Nephron (organoid): ENCODE measurements at regions not wholly inside any gene's neighbourhood (a gene's known extent, or its start where the extent isn't known, plus 50 kb on each side); places are given as distances from the start of the nearest gene placed in this dataset.

Experiments used
- H3K27ac Mint-ChIP-seq, 3 experiments: 2 replicates each; pipeline ENCODE4 v1.8.0; 2020; ENCODE audit warnings: mixed read lengths in 3 of 3, mild to moderate bottlenecking in 2 of 3, moderate library complexity in 1 of 3
- H3K27me3 Mint-ChIP-seq: 2 replicates; pipeline ENCODE4 v1.8.0; 2021; ENCODE audit warnings: low read depth, mild to moderate bottlenecking, moderate library complexity, mixed read lengths
- H3K36me3 Mint-ChIP-seq: 2 replicates; pipeline ENCODE4 v1.8.0; 2020; ENCODE audit warnings: low read depth, mixed read lengths
- H3K4me1 Mint-ChIP-seq: 2 replicates; pipeline ENCODE4 v1.8.0; 2020; ENCODE audit warnings: mixed read lengths
- H3K4me3 Mint-ChIP-seq, 3 experiments: 2 replicates each; pipeline ENCODE4 v1.8.0; 2020; ENCODE audit warnings: mild to moderate bottlenecking in 3 of 3, mixed read lengths in 3 of 3, moderate library complexity in 2 of 3
- H3K9me3 Mint-ChIP-seq: 2 replicates; pipeline ENCODE4 v1.8.0; 2020; ENCODE audit warnings: mixed read lengths
- CTCF ChIP-seq, 3 experiments: fragments of 200-600 bp; sonication (generic); IDR thresholded peaks; one replicate each; pipeline ENCODE4 v1.5.0; 2021; ENCODE audit warnings: antibody characterized with exemption in 3 of 3; ENCODE audit not compliant: unreplicated experiment in 3 of 3

- Mint-ChIP-seq H3K27ac (peak overlapping the region in 1 of 3 experiments; percentile 35), H3K4me1 (no peaks in the 10 kb centered on the region), H3K36me3 (no peaks in the 10 kb centered on the region), H3K27me3 (peaks cover 13% of the 10 kb centered on the region), H3K9me3 (no peaks in the 10 kb centered on the region), H3K4me3 (no peak overlapping the region)
- no peak for TF ChIP-seq CTCF (IDR thresholded peaks at IDR 0.05; ENCODE audit: unreplicated experiment in 3 of 3)
Observed at GRCh38 chr18:77617694-77618093, 368.0 kb downstream of the GALR1 start.

- H3K4me1 Mint-ChIP-seq: no peaks in the 10 kb centered on the region
- H3K36me3 Mint-ChIP-seq: no peaks in the 10 kb centered on the region
- H3K4me3 Mint-ChIP-seq: no peak overlapping the region
- TF ChIP-seq CTCF (IDR thresholded peaks at IDR 0.05; ENCODE audit: unreplicated experiment in 3 of 3): no peak
- H3K9me3 Mint-ChIP-seq: no peaks in the 10 kb centered on the region
- H3K27me3 Mint-ChIP-seq: peaks cover 13% of the 10 kb centered on the region
- no peak overlapping the region for H3K27ac Mint-ChIP-seq
Observed at GRCh38 chr18:77619525-77619924, 369.9 kb downstream of the GALR1 start.

DNA sequence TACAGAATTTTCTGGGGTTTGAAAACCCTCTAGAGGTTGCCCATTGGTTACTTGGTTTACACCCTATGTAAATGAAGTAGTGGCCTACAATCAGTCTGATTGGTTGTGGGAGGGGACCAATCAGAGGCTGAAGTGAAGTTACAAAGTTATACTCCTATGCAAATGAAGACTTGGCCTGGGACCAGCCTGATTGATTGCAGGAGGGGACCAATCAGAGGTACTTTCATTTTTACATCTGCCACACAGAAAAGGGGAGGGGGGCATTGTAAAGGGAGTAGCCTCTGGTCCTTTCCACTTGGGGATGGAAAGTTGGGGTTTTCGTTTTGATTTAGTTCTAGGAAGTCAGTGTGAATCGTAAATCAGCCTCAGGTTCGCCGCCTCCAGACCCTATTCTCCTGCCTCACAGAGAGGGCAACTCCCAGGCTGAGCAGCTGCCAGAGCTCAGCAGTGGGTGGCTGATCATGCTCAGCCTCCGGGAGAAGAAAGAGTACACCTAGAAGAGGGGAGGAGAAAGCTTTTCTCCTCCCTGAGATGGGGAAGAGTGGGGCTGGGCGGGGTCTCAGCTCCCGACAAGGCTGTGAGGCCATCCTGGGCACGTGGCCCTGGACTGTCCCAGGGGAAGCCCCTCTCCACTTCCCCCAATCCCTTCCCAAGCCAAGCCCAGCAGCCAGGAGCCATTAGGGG lies 372.5 kb downstream of the GALR1 start:
- H3K36me3 Mint-ChIP-seq: no peaks in the 10 kb centered on the region
- no peak overlapping the region for H3K27ac Mint-ChIP-seq
- H3K27me3 Mint-ChIP-seq: peaks cover 9% of the 10 kb centered on the region
- no peaks in the 10 kb centered on the region for H3K4me1 Mint-ChIP-seq
- no peak overlapping the region for H3K4me3 Mint-ChIP-seq
- no peak for TF ChIP-seq CTCF (IDR thresholded peaks at IDR 0.05; ENCODE audit: unreplicated experiment in 3 of 3)
- no peaks in the 10 kb centered on the region for H3K9me3 Mint-ChIP-seq

- H3K36me3 Mint-ChIP-seq: peaks cover 4% of the 10 kb centered on the region
- H3K4me3 Mint-ChIP-seq: no peak overlapping the region
- H3K27me3 Mint-ChIP-seq: peaks cover 10% of the 10 kb centered on the region
- no peak overlapping the region for H3K27ac Mint-ChIP-seq
- H3K4me1 Mint-ChIP-seq: peaks cover 23% of the 10 kb centered on the region
- no peak for TF ChIP-seq CTCF (IDR thresholded peaks at IDR 0.05; ENCODE audit: unreplicated experiment in 3 of 3)
- H3K9me3 Mint-ChIP-seq: peaks cover 10% of the 10 kb centered on the region
Observed at GRCh38 chr18:77632758-77633157, 383.1 kb downstream of the GALR1 start.

DNA sequence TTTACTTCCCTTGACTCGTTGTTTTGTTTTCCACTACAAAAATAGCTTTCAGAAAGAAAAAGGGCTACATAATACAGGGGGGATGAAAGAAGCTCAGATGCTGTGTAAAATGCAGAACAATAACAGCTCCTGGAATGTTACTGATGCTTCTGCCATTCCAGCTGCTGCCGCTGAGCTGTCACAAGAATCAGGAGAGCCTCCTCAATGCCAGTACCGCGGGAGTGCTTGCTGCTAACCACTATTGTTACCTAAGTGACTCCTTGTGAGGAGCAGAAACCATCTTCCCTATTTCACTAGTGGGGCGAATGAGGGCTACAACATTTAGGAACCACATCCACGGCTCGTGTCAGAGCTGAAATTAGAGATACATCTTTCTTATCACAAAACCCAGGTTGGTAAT lies 384.8 kb downstream of the GALR1 start:
- TF ChIP-seq CTCF (IDR thresholded peaks at IDR 0.05; ENCODE audit: unreplicated experiment in 3 of 3): no peak
- Mint-ChIP-seq H3K9me3 (peaks cover 19% of the 10 kb centered on the region), H3K4me1 (peaks cover 23% of the 10 kb centered on the region), H3K27ac (peak overlapping the region in 2 of 3 experiments; percentile 15 to 74), H3K27me3 (peaks cover 15% of the 10 kb centered on the region), H3K4me3 (no peak overlapping the region), H3K36me3 (peaks cover 4% of the 10 kb centered on the region)

DNA sequence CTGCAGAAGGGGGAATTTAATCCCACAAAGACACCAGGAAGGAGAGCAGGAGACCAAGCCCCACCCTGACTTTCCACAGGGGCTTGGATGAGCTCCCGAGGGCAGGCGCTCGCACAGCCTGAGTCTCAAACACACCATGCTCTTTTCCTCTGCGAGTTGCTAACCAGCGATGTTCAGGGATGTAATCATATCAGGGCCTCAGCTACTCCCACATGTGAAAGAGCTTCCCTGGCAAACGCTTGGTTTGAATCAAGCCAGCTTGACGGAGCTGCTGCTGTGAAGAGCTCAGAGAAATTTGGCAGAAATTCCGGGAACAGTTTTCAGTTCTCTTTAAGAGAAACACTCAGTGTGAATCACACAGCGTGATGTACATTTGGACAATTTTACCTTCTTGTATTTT lies 385.8 kb downstream of the GALR1 start:
- H3K27me3 Mint-ChIP-seq: peaks cover 15% of the 10 kb centered on the region
- peak overlapping the region in 1 of 3 experiments; percentile 45 for H3K4me3 Mint-ChIP-seq
- H3K9me3 Mint-ChIP-seq: peaks cover 23% of the 10 kb centered on the region
- peaks cover 4% of the 10 kb centered on the region for H3K36me3 Mint-ChIP-seq
- peaks cover 23% of the 10 kb centered on the region for H3K4me1 Mint-ChIP-seq
- TF ChIP-seq CTCF (IDR thresholded peaks at IDR 0.05; ENCODE audit: unreplicated experiment in 3 of 3): no peak
- H3K27ac Mint-ChIP-seq: peak overlapping the region in 2 of 3 experiments; percentile 85 to 88
